ENCODE measurements at regions not wholly inside any gene's neighbourhood (a gene's known extent, or its start where the extent isn't known, plus 50 kb on each side); places are given as distances from the start of the nearest gene placed in this dataset.
"Not testable (repeated sequence)": the region's sequence is repeated elsewhere in the genome, so short reads cannot be mapped to it uniquely, and the experiment has no call there.

DNA sequence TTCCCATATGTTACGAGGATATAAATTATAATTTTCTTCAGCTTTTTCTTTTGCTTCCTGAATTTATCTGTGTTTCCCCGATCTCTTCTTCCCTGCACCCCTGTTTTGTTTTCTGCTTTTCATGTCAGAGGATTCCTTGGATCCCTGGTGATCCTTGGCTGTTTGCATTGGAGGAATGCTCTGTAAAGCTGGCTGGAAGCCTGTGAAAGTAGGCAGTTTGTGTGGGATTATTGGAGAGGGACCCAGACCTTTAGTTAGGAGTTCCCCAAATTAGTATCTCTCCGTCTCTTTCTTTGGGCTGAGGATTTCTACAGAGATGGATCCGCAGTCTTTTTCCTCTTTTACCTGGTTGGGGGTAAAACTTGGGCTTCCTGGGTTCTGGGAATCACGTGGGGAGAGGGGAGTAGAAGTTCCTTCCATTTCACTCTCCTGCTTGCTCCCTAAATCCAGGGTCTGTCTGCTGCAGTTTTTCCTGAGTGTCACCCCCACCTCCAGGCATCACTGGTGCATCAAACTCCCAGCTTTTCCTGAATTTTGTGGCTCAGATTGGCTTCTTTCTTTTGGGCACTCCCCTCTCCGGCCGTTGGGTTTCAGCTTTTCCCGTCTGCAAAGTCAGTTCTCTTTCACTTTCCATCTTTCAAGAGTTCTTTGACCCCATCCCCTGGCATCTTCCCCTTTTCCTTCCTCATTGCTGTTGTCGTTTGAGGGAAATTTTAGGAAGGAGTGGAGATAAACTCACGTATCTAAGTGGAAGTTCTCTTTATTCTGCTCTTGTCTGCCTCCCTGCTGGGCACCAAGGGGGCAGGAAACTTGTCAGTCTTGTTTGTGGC, 79.1 kb upstream of the ALX4 start:
- DNase-seq = no peak

DNA sequence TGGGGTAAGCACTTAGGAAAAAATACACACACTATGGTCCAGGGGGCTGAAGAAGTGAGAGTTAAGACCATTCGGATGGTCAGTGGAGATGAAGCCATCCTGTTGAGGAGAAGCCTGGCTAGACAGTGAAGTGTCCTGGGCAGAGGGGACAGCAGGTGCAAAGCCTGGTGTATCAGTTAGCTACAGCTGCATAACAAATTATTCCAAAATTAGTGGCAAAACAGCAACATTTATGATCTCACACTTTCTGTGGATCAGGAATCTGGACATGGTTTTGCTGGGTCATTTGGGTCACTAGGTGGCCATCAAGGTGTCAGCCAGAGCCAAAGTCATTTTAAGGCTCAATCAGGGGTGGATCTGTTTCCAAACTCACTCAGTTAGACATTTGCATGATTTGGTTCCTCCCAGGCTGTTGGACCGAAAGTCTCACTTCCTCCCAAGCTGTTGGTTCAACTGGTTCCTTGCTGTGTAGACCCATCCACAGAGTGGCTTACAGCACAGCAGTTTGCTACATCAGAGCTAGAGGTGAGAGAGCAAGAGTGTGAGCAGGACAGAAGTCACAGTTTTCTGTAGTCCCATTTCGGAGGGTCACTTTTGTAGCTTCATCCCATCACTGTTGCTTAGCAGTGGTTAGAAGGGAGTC, 80.1 kb upstream of the ALX4 start:
- no peak for DNase-seq

DNA sequence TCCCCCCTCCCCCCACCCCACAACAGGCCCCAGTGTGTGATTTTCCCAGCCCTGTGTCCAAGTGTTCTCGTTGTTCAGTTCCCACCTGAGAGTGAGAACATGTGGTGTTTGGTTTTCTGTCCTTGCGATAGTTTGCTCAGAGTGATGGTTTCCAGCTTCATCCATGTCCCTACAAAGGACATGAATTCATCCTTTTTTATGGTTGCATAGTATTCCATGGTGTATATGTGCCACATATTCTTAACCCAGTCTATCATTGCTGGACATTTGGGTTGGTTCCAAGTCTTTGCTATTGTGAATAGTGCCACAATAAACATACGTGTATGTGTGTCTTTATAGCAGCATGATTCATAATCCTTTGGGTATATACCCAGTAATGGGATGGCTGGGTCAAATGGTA, 81.1 kb upstream of the ALX4 start:
- not testable (repeated sequence) for DNase-seq

DNA sequence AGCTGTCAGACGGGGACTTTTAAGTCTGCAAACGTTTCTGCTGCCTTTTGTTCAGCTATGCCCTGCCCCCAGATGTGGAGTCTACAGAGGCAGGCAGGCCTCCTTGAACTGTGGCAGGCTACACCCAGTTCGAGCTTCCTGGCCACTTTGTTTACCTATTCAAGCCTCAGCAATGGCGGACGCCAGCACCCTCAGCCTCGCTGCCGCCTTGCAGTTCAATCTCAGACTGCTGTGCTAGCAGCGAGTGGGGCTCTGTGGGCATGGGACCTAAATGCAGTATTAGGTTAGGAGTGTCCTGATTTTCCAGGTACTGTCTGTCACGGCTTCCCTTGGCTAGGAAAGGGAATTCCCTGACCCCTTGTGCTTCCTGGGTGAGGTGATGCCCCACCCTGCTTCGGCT, 86.8 kb upstream of the ALX4 start:
- not testable (repeated sequence) for DNase-seq

DNA sequence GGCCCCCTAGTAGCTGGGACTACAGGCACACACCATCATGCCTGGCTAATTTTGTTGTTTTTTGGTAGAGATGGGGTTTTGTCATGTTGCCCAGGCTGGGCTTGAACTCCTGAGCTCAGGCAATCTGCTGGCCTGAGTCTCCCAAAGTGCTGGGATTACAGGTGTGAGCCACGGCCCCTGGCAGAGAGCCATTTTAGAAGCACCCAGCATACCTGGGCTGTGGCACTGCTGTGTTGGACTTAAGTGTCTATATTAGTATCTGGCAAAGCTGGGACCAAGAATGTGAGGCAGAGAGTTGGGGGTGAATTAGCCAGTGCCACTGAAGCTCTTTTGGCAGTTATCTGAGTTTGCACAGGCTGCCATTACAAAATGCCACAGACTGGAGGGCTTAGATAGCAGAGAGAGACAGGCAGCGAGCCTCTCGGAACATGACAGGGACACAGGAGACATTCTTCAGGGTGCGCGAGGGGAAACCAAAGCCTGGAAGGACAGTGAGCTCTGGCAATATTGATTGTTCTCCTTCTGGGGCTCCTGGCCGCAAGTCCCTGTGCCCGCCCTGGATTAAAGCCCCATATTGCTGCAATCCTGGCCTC, 87.7 kb upstream of the ALX4 start:
- no peak for DNase-seq

DNA sequence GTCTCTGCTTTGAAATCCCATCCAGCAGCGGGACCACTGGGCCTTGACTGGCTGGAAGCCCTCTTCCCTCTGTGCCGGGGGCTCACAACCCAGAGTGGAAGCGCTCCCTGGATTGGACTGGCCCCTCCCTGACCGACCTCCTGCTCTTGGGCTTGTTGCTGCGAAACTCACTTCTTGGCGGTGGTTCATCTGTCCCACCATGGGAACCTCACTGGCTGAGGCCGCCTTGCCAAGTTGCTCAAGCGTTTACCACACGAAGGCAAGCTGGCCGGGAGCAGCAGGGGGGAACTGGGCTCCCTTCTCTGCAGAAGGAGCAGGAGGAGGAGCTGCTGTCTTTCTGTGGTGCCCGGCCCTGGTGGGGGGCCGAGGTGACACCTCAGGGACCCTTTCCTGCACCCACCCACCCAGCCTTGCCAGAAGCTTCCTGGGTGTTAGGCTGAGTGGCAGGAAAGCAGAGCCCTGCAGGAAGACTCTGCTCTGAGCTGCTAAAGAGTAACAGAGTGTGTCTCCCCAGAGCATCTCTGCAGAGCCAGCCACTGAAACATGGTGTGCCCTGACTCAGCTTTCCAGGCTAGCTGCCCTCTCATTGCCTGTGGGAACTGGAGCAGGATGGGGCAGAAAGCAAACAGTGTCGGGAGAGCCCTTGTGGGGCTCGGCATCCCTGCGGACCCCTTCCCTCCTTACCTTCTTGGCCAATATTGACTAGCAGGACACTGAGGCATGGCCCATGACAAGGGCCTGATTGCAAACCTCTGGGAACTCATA, 88.5 kb upstream of the ALX4 start:
- no peak for DNase-seq

DNA sequence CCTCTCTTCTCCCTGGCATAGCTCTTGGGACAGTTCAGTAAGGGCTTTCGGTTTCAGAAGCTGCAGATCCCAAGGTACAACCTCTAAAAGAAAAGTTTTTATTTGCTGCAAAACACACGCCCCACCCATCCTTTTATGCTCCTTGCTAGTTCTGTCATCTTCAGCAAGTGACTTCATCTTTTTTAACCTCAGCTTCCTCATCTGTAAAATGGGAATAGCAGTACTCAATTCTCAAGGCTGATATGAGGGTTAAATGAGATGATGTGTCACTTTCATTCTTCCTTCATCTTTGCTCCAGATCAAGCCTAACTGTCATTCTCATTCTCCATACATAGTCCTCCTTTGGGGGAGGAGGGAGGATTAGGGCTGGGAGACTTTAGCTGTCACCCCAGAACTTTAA, 90.0 kb upstream of the ALX4 start:
- DNase-seq = no peak

DNA sequence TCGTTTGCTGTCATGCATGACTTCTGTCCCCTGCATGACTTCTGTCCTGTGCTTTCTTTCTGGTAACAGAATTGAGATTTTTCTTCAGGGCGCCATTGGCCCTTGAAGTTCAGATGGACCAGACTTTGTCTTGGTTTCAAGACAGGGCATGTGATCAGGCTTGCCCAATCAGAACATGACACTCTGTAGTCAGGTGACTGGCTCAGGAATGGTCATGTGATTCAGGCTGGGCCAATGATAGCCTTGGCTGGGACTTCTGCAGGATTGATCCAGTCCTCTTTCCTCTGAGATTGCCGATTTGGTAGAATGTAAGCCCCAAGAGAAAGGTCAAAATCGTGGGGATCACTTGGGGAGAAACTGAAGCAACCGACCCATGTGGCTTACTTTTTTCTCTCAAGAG, 90.5 kb upstream of the ALX4 start:
- no peak for DNase-seq

DNA sequence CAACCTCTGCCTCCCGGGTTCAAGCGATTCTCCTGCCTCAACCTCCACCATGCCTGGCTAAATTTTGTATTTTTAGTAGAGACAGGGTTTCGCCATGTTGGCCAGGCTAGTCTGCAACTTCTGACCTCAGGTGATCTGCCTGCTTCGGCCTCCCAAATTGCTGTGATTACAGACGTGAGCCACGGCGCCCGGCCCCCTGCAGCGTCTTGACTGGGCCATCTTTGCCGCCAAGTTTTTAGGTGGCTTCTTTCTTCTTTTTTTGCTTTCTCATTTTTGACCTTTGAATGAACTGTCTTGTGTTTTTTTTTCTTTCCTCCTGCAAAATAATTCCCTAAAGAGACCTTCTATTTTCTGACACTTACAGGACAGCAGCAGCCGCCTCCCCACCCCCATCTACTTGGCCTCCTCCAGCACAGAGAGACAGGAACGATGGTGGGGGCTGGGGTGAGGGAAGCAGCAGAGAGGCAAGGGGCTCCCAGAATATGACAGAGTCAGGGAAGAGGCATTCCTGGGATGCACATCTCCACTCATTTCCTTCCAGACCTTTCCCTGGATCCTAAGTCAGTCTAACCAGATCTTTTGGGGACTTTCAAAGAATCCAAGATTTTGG, 92.6 kb upstream of the ALX4 start:
- no peak for DNase-seq

DNA sequence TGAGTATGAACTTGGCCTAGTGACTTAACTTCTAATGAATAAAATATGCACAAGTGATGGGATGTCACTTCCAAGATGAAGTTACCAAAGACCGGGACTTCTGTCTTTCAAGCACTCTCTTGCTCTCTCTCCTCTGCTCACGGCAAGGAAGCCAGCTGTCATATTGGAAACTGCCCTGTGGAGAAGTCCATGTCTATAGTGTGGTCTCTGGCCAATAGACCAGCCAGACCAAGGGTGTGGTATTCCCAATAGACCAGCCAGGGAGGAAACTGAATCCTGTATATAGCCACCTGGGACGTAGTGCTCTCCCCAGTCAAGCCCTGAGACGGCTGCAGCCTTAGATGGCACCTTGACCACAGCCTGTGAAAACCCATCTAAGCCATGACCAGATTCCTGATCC, 93.2 kb upstream of the ALX4 start:
- no peak for DNase-seq

DNA sequence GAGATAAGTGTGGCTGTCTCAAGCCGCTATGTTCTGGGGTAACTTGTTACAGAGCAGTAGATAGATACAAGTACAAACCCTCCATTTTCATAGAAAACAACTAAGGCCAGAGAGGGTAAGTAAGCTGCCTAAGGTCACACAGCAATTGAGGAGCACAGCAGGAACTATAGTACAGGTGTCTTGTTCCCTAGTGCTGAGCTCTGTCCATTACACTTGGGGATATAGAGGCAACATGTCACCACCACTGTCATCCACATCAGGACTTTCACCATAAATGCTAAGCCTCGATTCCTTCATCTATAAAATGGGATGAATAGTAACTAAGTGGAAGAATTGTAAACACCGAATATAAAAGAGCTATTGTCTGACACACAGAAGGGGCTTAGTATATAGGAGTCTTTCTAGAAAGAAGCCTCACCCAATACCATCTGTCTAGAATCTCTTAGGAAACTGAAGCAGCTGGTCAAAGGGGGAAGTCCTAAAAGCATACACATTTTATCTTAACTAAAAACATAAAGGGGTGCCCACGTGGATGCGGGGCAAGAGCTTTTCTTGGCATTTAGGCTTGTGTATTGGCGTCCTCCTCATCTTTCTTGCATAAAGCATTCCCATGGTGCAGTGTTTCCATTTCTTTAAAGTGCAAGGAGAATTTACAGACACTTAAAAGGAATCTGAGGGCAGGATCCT, 93.8 kb upstream of the ALX4 start:
- no peak for DNase-seq

DNA sequence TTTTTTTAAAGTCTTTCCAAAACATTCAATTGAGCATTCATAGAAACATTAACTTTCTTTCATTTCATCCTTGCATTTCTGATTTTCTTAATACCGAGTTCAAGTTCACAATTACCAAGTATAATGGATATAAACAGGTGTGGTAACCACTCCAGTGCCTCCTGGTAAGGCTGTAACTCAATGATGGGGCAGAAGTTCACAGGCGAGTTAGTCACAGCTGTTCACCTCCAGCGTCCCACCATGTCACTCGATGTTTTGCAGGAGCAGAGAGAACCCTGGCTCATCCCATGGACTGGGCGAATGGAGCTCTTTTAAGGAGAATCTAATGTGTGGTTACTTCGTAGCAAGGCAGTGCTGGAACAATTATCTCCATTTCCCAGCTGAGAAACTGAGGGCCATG, 94.4 kb upstream of the ALX4 start:
- no peak for DNase-seq

DNA sequence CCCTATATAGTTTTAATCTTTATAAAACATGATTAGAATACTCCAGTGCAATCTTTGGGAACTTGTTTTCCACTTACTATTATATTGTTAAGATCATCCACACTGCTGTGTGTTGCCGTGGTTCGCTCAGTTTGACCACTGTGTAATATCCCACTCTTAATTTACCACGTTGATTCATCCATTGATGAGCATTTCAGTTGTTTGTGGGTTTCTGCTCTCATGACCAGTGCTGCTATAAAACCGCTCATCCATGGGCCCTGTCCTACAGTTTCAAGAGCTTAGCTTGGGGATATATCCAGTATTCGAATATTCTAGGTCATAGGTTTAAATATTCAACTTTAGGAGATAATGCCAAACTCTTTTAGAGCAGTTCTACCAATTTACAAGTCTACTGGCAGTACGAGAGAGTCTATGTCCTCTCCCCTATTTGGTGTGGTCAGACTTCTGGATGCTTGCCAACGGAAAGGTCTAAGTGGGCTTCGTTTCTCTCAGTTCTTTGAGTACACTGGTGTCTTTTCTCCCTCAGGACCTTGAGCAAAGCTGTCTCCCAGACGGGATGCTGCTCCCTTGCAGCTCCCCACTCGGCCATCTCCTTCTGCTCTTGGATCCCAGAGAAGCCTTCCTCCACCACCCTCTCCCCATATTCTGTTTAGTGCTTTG, 94.9 kb upstream of the ALX4 start:
- DNase-seq = no peak

DNA sequence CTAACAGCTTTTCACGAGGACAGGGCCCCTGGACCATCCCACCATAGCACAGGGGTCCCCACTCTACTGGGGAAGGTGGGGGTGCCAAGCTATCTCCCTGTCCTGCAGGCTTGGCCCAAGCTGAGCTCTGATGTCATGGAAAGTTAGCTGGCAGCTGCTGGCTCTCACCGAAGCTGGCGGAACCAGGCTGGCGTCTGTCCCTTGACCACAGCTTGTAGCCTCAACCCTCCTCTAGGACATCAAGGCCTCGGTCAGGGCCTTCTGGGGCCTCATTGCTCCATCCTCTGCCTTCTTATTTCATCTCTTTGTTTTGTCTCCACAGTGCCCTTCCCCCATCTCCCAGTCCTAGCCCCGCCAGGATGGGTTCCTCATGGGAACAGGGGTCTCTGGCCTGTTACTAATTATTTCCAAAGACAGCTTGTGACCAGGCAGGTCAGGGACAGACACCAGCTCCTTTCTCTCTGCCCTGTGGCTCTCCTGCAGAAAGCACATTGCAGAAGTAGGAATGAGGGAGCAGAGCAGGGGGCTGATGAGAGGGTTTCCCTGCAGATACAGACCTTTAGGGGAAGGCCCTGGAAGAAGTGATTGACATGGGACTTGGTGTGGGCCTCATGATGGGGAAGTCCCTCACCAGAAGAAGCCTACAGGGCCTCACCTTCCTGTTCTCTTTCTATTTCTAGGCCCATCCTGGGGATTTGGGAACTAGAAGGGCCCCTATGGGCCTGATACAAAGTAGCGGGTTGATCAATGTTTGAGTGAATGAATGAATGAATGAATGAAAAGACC, 97.5 kb upstream of the ALX4 start:
- DNase-seq = no peak

DNA sequence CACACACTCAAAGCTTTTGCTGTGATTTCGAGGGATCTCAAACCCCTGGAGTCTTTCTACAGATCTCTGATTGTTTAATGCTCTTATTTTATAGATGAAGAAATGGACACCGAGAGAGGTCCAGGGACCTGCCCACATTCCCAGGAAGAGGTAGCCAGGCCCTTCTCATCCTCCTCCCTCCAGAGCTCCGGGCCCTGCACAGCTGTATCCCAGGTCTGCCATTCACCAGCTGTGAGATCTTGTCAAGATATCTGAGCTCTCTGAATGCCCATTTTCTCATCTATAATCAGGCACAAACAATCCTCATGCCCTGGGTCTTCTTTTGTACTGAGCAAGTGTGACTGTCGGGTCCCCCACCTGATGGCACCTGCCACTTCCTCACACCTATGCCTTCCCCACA, 98.2 kb upstream of the ALX4 start:
- no peak for DNase-seq

DNA sequence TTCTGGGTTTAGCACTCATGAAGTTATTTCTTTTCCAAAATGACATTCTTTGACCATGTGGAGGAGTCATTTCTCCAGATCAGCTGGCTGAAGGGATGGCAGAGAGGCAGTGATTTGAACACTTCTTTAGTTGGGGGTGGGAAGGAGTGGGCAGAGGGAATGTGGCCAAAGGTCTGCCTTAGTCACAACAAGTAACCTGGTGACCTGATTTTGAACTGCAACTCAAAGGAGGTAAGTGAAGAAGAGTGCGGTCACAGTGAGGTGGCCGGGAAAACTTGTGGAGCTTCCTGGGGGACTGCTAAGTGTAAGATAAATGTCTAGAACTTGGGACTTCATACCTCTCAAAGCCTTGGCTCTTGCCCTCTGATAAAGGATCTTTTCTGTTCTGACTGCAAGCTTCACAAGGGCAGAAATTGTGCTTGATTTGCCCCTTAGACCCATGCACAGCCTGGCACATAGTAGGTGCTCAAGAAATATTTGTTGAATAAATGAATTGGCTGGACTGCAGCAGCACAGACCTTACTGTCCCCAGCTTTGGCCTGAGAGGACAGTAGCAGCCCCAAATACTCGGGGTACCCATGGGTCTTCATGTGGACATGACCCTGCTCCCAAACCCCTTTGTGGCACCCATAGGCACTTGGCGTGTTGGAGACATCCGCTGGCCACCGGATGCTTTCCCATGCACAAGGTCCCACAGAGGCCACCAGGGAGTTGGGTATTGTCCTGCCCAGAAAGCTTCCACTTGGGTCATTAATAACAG, 99.0 kb upstream of the ALX4 start:
- DNase-seq = no peak

DNA sequence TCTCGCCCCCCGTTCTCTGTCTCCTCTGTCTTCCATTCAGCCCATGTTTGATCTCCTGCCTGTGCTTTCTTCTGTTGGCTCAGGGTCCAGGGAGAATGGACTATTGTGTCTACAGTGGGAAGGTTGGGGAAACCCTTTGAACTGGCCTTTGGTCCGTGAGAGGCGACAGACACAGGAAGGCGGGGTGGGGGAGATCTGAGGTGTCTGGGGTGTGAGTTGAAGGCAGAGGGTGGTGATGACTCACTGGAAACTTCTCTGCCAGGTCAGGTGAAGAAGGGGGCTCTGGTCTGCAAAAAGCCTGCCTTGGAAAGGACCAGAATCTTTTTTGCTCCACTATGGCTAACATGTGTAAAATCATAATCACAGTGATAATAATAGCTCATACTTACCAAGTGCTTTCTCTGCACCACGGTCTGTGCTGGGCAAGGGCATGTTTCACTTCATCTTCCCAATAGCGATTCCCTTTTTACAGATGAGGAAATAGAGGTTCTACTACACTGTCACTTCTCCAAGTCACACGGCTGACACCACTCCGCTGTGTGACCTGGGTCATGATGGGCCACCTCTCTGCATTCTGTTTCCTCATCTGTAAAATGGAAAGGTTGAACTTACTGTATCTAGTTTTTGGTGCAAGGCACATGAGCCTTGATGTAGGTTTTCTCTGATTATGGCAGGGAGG, 99.8 kb upstream of the ALX4 start:
- DNase-seq = no peak

DNA sequence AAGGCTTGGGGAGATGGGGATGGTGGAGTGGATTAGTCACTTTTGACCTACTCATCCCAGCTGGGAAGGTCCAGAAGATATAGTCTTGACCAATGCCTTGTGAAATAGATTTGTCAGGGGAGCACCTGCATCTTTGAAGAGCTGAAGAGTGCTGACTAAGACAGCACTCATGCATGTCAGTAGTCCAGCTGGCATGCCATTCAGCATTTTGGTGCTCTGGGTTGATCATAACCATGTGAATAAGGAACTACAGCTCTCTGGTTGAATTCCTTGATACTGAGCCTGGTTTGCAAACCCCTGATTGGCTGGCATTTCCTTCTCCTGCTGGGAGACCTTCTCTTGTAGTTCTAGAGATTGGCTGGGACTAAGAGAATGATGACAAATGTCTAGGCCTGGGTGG, 106.8 kb upstream of the ALX4 start:
- DNase-seq = no peak

DNA sequence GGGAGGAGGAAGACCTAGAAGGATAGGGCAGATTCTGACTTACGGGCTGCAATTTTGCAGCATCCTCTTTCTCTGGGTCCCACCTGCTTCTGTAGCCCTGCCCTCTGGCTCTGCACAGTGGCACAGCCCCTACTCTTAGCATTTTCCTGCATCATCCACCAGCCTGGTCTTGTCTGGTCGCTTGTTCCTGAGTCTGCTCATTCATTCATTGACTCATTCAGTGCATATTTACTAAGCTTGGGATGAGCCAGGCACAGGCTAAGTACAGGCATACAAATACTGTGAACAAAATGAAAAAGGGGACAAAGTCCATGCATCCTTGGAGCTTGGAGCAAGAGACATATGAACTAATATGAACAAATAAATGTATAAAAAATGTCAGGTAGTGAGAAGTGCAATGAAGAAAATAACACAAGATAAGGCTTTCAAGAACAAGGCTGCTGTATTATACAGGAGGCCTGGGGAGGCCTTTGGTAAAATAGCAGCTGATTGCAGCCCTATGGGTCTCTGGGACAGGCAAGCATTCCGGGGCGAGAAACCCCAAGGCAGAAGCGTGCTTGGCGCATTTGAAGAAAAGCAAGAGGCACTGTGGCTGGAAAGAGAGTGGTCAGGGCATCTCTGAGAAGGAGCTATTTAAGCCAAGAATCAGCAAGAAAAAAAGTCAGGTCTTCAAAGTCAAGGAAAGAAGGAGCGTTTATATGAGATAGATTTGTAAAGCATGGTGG, 108.0 kb upstream of the ALX4 start:
- DNase-seq = no peak
